Gastrocnemius medialis (tissue), 4 donors: ENCODE measurements at regions not wholly inside any gene's neighbourhood (a gene's known extent, or its start where the extent isn't known, plus 50 kb on each side); places are given as distances from the start of the nearest gene placed in this dataset.

Source experiments
- POLR2A ChIP-seq, 2 donors: fragments of 450-650 bp; IDR thresholded peaks; one replicate each; pipeline ENCODE4 v1.6.1; 2017; ENCODE audit warnings: antibody characterized with exemption in 2 of 2, mild to moderate bottlenecking in 2 of 2, moderate library complexity in 2 of 2
- TF ChIP-seq, protein P1 (sequence below), 5 experiments: fragments of 450-650 bp in 3 of 5; fragments of 200-600 bp in 2 of 5; sonication (generic) in 2 of 5; IDR thresholded peaks in 4 of 5; conservative IDR thresholded peaks in 1 of 5; 1 replicate in 4 of 5; 2 replicates in 1 of 5; pipeline ENCODE4 v1.5.1; 2016 to 2019; ENCODE audit warnings: antibody characterized with exemption in 5 of 5, mild to moderate bottlenecking in 3 of 5, moderate library complexity in 3 of 5

DNA sequence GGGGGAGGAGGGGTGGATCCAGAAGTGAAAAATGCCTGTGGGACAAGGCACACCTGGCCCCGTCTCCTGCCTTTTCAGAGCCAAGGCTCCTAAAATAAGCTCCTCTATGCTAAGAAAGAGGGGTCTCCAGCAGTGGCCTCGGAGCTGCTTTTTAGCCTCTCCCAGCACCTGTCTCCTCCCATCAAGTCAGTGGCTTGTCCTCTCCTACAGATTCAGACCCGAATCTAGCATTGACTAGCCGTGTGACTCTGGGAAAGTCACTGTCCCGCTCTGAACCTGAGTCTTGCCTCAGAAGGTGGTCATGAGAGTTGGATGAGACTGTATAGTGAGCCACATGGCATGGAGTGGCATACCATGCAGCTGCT, 90.8 kb upstream of the THY1 start:
- TF ChIP-seq, protein P1, sequence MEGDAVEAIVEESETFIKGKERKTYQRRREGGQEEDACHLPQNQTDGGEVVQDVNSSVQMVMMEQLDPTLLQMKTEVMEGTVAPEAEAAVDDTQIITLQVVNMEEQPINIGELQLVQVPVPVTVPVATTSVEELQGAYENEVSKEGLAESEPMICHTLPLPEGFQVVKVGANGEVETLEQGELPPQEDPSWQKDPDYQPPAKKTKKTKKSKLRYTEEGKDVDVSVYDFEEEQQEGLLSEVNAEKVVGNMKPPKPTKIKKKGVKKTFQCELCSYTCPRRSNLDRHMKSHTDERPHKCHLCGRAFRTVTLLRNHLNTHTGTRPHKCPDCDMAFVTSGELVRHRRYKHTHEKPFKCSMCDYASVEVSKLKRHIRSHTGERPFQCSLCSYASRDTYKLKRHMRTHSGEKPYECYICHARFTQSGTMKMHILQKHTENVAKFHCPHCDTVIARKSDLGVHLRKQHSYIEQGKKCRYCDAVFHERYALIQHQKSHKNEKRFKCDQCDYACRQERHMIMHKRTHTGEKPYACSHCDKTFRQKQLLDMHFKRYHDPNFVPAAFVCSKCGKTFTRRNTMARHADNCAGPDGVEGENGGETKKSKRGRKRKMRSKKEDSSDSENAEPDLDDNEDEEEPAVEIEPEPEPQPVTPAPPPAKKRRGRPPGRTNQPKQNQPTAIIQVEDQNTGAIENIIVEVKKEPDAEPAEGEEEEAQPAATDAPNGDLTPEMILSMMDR (IDR thresholded peaks at IDR 0.05 in 4 of 5, conservative IDR thresholded peaks at IDR 0.05 in 1 of 5): no peak
- no peak for TF ChIP-seq POLR2A (IDR thresholded peaks at IDR 0.05)
